NCI-H2227 treated with DMSO at 0.1 percent for 48 hours (cell line): ENCODE measurements at regions not wholly inside any gene's neighbourhood (a gene's known extent, or its start where the extent isn't known, plus 50 kb on each side); places are given as distances from the start of the nearest gene placed in this dataset.

ENCODE experiments used
- DNase-seq: peaks from one replicate; lab custom pipeline; 2025; lab: John Stamatoyannopoulos, UW

DNA sequence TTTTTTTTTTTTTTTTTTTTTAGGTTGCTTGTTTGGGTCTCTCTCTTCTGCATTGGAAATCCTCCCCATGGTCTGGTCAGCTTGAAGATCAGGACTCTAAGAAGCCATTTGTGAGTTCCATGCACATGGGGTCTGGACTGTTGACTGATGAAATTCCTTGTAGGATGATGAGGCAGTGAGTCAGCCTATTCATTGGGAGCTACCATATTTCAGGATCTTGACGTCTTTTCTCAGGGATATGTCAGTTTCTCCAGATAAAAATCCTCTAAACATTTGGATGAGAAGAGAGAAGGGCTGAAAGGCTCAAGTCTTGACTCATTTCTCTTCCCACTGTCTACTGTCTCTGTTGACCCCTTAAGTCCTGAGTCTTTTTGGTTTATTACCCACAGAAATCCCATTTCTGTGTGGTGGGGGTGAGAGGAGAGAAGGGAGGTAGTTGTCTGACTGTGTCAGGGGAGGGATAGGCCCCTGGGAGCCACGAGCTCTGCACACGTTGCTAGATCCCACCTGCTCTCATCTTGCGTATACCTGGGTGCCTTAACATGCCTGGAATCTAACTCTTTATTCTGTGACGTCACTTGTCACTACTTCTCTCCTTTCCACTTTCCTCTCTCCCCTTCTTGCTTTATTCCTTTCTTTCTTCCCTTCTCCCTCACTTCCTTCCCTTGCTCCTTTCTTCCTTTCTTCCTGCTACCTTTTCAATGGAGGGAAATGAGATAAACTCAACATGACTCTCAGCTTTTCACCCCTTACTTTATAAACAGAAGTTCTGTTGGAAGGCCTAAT is 333.1 kb upstream of the XYLT1 start:
- no peak for DNase-seq

DNA sequence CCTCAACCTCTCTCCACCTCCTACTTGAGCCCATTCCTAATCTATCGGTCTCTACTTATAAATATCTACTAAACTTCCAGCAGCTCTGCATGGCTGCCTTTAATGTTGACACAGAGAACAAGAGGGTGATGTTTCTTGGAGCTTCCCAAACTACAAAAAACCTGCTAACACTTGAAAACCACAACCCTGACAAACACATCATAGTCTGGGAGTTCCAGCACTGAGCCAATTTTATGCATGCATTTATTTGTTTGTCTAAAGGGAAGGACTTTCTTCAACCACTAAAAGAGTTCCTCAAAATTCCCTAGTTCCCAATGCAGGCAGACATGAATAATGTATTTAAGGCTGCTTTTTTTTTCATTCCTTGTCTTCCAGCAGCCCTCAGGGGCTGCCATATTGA is 331.8 kb upstream of the XYLT1 start:
- DNase-seq = no peak

DNA sequence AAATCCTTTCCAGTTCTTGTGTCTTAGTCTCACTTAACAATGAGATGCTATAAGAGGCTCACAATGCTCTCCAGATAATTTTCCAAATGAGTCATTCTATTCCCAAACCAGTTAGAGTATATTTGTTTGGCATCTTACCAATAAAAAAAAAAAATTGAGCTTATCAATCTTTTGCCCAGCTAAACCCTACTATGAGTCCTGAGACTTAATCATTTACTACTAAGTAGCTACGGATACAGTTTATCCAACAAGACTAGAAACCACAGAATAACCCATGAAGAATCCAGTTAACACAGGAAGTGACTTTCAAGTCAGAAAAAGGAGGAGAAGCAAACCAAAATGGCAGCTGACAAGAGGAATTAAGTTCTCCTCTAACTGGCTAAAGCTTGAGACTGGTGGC is 330.3 kb upstream of the XYLT1 start:
- DNase-seq = no peak

DNA sequence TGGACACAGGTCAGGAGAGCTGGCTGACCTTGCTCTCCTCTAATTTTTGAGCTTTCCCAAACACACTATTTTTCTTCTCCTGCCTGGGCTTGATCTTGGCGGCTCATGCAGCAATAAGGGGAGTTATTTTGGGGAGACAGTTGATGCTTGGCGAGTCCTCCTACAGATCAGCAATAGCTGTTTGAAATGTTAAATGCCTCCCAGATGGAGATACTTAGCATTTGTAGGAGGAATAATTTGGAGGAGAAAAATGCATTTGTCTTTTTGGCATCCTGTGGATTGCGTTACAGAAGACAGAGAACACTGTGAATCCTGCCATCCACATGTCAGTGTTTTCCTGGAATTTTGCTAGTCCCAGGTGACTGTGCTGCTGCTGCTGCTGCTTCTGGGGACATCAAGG is 328.0 kb upstream of the XYLT1 start:
- no peak for DNase-seq

DNA sequence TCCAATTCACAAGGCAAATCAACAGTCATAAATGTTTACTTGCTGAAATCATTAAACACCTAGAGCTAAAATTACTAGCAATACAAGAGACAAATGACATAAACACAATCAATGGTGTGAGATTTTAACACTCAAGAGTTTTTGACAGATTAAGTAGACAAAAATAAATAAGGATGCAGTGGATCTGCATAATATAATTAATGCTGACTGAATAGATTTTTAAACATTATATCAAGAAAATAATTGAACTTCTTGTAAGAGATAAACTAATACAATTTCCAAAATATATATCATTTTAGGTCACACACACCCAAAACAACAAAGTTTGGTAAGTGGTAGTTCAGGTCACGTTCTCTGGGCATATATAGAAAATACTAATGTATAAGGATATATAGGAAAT is 322.6 kb upstream of the XYLT1 start:
- no peak for DNase-seq

DNA sequence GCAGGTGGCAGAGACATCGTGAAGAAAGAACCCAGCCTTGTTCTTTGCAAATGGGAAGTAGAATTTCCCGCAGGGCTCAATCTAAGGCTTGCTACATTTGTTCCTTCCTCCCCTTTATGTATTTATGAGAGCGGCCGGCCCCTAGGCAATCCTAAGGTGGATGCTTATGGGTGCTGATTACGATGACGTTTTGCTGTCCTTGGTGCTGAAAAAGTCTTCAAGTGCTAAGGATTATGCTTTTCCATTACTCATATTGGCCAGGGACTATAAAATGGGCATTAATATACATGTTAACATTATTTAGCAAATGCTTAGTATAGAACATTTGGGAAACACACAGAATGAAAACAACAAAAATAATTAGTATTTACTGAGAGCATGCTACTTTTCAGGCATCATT is 313.3 kb upstream of the XYLT1 start:
- DNase-seq = no peak

DNA sequence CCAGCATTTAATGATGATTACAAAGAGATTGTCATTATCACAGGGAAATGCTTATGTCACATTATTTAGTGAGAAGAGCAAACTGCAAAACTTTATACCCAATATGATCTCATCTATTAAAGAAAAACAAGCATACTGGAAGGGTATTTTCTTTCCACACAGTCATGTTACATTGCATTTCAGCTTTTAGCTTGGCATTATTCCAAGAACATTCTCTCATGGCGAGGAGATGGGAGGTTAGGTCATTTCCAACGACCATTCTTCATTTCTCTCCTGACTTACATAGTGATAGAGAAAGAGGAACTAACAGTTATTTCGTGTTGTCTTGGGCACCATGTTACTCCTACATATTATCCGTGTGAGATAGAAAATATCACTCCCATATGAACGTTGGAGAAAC is 309.4 kb upstream of the XYLT1 start:
- peak; percentile 8 for DNase-seq

DNA sequence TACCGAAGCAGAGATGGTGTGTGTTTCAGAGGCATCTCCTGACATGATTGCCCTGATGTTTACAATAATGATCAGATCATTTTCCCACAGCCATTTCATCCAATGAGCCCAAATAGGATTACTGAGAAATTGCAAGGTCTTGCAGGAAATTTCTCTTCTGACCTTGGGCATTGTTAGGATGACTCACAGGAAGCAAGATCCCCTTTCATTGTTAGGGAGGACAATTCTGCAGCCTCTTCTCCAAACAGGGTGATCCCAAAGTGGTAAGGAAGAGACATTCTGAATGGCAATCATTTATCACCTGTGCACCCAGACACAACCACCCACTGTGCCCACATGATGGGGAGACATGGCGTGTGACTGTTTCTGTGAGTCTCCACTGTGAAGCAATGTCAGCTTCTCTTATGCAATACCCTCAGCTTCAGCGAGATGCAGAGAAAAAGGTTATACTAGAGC is 306.7 kb upstream of the XYLT1 start:
- DNase-seq = peak; percentile 53

DNA sequence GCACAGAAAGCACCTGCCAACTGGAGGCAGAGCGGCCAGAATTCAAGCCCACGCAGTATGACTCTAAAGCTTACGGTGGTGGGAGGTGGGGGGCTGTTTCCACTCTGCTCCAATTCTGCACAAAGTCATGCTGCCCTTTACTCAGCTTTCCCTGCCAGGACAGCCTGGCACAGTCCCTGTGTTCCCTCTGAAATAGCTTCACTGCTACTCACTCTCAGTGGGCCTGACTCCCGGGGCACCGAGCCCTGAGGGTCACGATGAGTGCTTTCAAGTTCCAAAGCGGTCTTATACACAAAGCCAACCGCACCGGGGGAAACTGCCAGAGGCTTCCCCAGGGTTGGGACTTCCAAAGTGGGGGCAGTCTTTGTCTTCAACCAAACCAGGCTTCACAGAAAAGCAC is 306.1 kb upstream of the XYLT1 start:
- DNase-seq = no peak

DNA sequence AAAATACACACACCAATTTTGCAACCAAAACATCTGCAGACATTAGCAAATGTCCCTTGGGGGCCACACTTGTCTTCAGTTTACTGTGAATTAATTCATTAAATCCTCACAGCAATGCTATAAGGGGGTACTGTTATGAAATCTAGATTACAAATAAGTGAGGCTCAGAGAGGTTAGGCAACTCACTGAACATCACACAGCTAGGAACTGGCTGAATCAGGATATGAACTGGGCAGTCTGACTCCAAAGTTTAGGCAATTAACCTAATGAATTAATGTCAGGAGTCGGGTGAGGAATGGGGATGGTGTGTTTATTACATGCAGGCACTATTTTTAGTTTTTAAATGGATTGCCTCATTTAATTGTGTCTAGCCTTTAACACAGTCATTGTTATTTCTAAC is 305.7 kb upstream of the XYLT1 start:
- DNase-seq = no peak

DNA sequence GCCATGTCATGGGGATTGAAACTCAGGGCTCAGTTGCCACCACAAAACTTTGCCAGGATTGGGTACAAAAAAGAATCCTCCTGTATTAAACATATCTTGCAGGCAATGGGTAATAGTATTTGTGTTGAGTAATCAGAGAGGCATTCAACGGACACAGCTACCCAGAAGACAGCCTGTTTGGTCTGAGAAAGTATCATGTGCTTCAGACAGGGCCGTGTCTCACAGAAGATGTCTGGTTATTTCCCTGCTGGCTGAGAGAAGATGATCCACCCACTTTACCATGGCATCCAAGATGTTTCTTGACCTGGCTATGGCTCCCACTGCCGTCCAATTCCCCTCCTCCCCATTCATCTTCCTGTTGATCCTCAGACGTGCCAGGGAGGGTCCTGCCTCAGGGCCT is 304.3 kb upstream of the XYLT1 start:
- DNase-seq = no peak

DNA sequence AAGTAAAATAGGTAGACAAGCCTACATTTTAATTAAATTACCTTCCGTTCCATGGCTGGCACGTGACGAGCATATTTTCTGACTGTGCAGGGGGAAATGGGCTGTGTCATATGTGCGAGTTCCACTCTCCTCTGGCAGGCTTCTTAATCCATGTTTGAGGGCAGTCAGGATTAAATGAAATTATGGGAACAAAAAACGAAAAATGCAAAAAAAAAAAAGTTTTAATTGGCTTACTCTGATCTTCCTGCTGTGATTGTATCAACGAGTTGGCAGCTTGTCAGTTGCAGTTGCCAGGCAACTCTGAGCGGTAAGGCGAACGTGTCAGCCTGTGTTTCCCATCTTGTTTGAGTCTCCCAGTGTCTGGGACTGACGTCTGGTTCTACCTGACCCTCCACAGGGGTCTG is 302.9 kb upstream of the XYLT1 start:
- DNase-seq = no peak

DNA sequence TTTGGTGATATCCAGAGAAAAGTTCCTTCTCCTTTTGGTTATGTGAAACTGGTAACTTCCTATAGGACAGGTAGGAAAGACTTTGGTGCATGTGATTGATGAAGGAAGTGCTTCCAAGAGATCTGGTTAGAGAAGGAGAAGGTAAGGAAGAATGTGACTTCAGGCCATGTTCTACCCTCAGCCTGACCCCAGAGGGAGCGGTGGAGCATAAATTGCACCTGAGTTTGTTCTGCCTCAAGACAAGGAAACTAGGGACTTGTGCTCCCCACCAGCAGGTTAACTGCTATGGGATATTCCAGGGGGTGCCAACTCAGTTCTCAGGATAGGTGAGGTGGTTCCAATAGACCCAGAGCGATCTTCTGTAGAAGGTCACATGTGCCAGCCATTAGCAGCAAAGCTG is 299.3 kb upstream of the XYLT1 start:
- DNase-seq = no peak

DNA sequence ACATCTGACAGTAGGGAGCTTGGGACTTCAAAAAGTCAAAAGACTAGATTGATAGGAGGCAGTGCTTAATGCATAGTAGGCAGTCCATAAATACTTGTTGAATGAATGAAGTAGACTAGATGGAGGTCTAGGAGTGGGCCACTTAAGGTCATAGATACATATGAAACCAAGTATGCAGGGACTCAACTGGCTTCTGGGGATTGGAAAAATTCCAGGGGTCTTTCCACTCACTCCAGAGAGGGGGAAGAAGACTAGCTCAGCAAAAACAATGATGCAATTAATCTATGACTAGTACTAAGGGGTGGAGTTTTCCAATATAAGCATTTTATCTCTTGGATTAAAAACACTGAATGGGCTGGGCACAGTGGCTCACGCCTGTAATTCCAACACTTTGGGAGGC is 298.3 kb upstream of the XYLT1 start:
- DNase-seq = no peak

DNA sequence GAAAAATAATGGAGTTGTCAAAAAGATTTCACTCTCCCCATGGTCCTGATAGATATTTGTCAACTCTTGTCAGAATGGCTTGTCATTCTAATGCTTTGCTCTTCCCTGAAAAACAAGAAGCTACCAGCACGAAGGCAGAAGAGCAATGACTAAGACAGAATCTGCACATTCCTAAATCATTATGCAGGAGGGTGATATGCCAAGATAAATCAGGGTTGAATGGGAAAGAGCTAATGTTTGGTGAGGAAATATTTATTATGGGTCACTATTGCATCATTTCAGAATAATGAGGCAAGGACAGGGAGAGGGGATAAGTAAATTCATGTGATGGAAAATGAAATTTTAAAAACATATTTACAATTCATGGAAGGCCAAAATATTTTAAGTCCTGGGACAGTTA is 297.5 kb upstream of the XYLT1 start:
- DNase-seq = no peak

DNA sequence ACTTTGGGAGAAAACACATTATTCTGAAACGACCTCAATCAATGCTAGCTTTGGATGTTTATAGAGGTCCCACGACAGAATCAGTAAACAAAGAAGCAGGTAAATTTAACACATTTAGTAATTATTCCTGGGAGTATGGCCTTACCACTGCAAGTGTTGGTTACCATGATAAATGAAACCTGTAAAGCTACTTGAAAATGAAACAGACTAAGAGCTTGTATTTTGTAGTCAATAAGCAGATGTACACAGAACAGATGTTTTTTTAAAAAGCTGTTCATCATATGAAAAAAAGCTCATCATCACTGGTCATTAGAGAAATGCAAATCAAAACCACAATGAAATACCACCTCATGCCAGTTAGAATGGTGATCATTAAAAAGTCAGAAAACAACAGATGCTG is 295.3 kb upstream of the XYLT1 start:
- no peak for DNase-seq

DNA sequence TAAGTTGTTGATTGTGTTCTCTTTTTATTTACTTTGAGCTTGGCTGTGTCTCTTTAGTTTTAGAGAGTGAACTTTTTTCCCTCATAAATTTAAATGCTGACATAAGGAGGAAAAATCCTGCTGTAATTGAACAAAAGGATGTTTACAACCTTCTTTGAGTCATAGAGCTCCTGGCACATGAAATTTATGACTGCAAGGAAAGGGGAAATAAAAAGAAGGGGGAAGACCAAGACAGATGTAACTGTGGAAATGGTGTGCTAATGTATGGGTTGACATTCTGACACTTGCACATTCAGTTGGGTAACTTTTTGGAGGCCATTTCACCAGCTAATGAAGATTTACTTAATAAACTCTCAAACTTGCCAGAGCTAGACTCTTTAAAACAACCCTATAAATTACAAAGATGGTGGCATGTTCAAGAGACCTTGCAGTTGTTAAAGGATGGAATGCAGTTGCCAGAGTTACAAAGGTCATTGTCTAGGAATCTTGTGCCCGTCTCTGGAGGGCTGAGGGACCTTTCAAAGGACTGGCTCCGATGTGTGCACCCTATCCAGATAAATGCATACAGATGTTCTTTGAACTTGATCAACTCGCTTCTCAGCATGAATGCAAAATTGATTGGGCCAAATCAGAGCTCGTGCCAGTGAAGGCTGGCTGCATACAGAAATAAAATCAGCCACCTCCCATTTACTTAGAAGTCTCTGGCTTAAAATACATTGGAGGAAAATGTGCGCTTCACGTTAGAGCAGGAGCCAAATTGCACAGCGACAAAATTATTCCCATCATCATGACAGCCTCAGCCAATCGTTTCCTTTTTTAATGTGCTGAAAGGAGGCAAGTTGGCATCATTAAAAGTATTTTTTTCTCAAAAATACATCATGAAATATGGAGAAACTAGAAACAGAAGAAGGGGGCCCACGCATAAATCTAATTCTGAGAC is 289.0 kb upstream of the XYLT1 start:
- no peak for DNase-seq

DNA sequence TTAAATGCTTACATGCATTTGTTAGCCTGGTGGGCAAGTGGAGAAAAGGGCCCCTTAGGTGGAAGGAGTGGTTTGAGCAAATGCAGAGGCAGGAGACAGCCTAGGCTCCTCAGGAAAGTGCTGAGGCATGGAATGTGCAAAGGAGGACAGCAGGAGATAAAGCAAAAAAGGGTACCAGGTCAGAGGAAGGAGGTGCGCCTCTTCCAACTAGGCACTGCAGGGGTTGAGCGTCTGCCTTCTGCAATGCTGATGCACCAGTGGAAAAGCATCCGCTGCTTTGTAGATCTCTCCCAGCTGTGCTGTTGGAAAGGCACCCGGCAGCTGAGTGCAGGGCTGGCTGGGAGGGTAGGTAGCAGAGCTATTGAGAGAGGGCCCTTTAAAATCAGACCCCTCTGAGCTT is 287.0 kb upstream of the XYLT1 start:
- no peak for DNase-seq

DNA sequence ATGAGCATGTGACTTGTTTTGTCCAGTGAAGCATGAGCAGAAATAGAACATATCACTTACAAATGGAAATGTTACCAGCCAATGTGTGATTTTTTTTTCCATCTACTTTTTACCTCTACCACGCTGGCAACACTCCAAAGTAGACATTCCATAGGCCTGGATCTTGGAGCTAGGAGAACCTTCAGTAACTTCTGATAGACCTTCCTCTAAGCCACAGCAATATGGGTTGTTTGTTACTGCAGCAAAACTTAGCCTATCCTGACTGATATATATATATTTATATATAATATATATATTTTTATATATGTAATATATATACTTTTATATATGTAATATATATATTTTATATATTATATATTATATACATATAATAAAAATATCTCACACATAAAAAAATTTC is 284.4 kb upstream of the XYLT1 start:
- DNase-seq = no peak

DNA sequence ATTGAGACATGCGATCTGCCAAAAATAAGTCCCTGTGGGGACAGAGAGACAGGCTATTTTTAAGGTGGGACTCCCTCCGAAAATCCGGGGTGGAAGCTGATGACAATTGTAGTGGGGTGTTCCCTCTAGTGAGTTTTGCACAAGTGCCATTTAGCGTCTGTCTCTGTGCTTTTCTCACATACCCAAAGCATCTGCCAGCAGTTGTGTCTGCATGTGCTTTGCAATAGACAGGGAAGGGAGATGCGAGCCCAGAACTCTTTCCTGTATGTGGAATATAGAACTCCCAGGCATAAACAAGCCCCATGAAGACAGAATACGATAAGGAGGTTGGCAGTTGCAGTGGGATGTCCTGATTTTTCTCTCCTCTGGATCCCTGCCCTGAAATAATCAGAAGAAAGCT is 282.7 kb upstream of the XYLT1 start:
- no peak for DNase-seq

DNA sequence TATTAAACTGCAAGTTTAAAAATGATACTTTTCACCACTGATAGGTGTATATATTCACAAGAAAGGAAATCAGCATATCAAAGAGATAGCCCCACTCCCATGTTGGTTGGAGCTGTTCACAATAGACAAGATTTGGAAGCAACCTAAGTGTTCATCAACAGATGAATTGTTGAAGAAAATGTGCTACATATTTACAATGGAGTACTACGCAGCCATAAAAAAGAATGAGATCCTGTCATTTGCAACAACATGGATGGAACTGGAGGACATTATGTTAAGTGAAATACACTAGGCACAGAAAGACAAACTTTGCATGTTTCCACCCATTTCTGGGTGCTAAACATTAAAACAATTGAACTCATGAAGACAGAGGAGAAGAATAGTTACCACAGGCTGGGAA is 278.9 kb upstream of the XYLT1 start:
- DNase-seq = no peak

DNA sequence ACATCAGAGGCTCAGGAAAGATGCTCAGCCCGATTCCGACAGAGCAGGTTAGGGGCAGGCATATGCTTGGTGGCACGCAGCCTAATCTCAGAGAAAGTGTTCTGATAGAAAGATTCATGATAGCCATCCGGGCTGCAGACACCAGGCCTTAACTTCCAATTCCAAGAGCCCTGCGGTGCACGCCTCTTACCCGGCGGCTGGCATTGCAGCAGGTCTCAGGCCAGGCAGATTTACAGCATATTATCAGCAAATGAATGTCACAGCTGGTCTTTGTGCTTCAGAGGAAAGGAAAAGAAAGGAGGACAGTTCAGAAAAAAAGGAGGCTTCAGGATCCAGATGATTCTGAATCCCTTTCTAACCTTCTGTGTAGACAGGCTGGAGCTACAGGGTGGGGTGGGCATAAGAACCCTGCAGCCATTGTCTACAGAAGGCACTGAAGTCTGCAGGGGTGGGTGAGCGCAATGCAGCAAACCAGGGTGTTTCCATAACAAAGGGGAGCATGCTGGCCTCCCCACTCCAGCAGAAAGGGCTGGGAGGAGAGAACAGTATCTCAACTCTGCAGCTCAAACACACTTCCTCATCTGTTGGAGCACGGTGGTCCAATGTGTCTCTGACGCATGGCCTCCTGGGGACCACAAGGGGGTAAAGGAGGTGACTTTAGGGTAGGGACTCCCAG is 277.4 kb upstream of the XYLT1 start:
- no peak for DNase-seq
